ENCODE measurements at regions not wholly inside any gene's neighbourhood (a gene's known extent, or its start where the extent isn't known, plus 50 kb on each side); places are given as distances from the start of the nearest gene placed in this dataset.

GRCh38 chr13:52922961-52923360 is 74.5 kb upstream of the PCDH8 start:
- TF ChIP-seq POLR2AphosphoS5 (IDR thresholded peaks at IDR 0.05) (no peak), POLR2A (IDR thresholded peaks at IDR 0.05) (no peak)
- TF ChIP-seq, protein P1, sequence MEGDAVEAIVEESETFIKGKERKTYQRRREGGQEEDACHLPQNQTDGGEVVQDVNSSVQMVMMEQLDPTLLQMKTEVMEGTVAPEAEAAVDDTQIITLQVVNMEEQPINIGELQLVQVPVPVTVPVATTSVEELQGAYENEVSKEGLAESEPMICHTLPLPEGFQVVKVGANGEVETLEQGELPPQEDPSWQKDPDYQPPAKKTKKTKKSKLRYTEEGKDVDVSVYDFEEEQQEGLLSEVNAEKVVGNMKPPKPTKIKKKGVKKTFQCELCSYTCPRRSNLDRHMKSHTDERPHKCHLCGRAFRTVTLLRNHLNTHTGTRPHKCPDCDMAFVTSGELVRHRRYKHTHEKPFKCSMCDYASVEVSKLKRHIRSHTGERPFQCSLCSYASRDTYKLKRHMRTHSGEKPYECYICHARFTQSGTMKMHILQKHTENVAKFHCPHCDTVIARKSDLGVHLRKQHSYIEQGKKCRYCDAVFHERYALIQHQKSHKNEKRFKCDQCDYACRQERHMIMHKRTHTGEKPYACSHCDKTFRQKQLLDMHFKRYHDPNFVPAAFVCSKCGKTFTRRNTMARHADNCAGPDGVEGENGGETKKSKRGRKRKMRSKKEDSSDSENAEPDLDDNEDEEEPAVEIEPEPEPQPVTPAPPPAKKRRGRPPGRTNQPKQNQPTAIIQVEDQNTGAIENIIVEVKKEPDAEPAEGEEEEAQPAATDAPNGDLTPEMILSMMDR (IDR thresholded peaks at IDR 0.05): no peak
